A673 (cell line): ENCODE measurements at regions not wholly inside any gene's neighbourhood (a gene's known extent, or its start where the extent isn't known, plus 50 kb on each side); places are given as distances from the start of the nearest gene placed in this dataset.

ENCODE experiments used
- BruUV-seq: library from RNA; stranded (reverse); fragments of 400-500 nt; replicated peaks from 2 replicates; lab custom pipeline; 2021; lab: Mats Ljungman, UMichigan
- CTCF ChIA-PET: fragments of 300-600 bp; sonication (Branson Sonifier 250); formaldehyde crosslinking; loops from one replicate; lab custom pipeline; 2022; ENCODE audit warnings: antibody characterized with exemption; lab: Charles Lee
- POLR2A ChIA-PET: fragments of 300-600 bp; sonication (Branson Sonifier 250); formaldehyde crosslinking; loops from one replicate; lab custom pipeline; 2022; ENCODE audit warnings: antibody characterized with exemption; ENCODE audit not compliant: low non-redundant PET; lab: Charles Lee
- DNase-seq: peaks from one replicate; pipeline ENCODE4 v3.0.0-alpha.2; 2015; ENCODE audit warnings: low spot score
- H3K27ac ChIP-seq: fragments of 200-600 bp; sonication (generic); 2 replicates; pipeline ENCODE4 v1.5.1; 2016; ENCODE audit warnings: mixed run types, low read depth, mild to moderate bottlenecking, mixed read lengths, antibody characterized with exemption, low read length; ENCODE audit not compliant: poor library complexity, severe bottlenecking
- H3K27me3 ChIP-seq: fragments of 200-600 bp; sonication (generic); replicated peaks from 2 replicates; pipeline ENCODE4 v1.6.1; 2017; ENCODE audit warnings: mixed run types, low read depth, mild to moderate bottlenecking, mixed read lengths, antibody characterized with exemption, low read length; ENCODE audit not compliant: insufficient read depth, poor library complexity
- H3K36me3 ChIP-seq: fragments of 200-600 bp; sonication (generic); 2 replicates; pipeline ENCODE4 v1.6.1; 2016; ENCODE audit warnings: mixed run types, mild to moderate bottlenecking, mixed read lengths, antibody characterized with exemption, low read length; ENCODE audit not compliant: insufficient read depth, poor library complexity, severe bottlenecking
- H3K4me1 ChIP-seq: fragments of 200-600 bp; sonication (generic); 2 replicates; pipeline ENCODE4 v1.6.1; 2017; ENCODE audit warnings: mixed run types, mild to moderate bottlenecking, mixed read lengths, antibody characterized with exemption, low read length; ENCODE audit not compliant: insufficient read depth, poor library complexity, severe bottlenecking
- H3K4me3 ChIP-seq: fragments of 200-600 bp; sonication (generic); 2 replicates; pipeline ENCODE4 v1.5.1; 2016; ENCODE audit warnings: low read depth, mixed run types, mild to moderate bottlenecking, mixed read lengths, low read length; ENCODE audit not compliant: poor library complexity, severe bottlenecking
- H3K9me3 ChIP-seq: fragments of 200-600 bp; sonication (generic); 2 replicates; pipeline ENCODE4 v1.6.1; 2016; ENCODE audit warnings: mixed run types, low read depth, mild to moderate bottlenecking, mixed read lengths, antibody characterized with exemption, low read length; ENCODE audit not compliant: poor library complexity, severe bottlenecking
- CTCF ChIP-seq: fragments of 300-800, 200-600 bp; sonication (generic); conservative IDR thresholded peaks from 2 replicates; pipeline ENCODE4 v1.5.1; 2017; ENCODE audit warnings: low read depth, mild to moderate bottlenecking, antibody characterized with exemption, low read length, moderate library complexity, mixed read lengths
- EZH2 ChIP-seq: fragments of 200-600 bp; sonication (generic); IDR thresholded peaks from 2 replicates; pipeline ENCODE4 v1.6.1; 2017; ENCODE audit warnings: borderline replicate concordance, low read depth, mild to moderate bottlenecking, mixed read lengths, antibody characterized with exemption, low read length; ENCODE audit not compliant: poor library complexity, severe bottlenecking
- intact Hi-C: fragments of 100-400 bp; cut with micrococcal nuclease; formaldehyde crosslinking; loops from one replicate; pipeline ENCODE4 v1.10.0; 2022; ENCODE audit not compliant: unreplicated experiment

DNA sequence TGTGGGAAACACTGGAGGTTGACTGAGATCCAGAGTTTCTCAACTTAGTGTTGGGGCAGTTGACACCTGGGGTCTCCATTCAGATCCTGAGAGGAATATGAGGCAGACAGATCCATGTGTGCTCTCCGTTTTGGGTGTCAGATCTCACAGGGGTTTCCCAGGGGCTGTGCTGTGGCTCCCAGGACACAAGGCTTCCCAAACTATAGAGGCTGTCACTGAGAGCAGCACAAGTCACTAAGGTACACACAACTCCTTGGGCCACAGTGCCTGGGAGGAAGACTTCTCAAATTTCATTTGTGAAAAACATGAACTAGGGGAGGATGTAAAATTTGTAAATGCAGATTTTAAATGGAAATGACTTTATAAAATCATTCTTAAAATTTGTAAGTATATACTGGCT is 363.6 kb downstream of the FBXO8 start:
- POLR2A ChIA-PET, result no interaction called here
- H3K36me3 ChIP-seq, result no peaks in the 10 kb centered on the region

DNA sequence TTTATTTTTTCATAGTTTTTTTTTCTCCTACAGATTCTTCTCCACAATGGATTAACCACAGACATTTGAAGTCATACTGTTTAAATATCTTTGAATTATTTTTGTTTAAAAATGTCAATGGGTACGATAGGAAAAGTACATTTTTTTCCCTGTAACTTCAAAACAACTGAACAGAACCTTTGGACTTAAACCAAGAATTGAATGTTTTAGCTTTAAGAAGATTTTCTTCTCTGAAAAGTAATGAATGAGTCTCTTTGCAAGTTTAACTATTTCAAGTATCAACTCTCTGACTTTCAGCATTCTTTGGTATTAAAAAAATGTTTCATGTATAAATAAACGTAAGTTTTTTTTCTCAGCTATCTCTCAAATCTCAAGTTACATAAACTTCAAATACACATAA is 364.3 kb downstream of the FBXO8 start:
- no peak for TF ChIP-seq CTCF
- no peak for TF ChIP-seq EZH2
- DNase-seq, result no peak
- no peak overlapping the region for H3K27ac ChIP-seq
- BruUV-seq, result no TSS peak
- intact Hi-C loops, result no loop called here
- no peaks in the 10 kb centered on the region for H3K4me1 ChIP-seq
- H3K27me3 ChIP-seq, result no peaks in the 10 kb centered on the region
- no peaks in the 10 kb centered on the region for H3K9me3 ChIP-seq
- no peaks in the 10 kb centered on the region for H3K36me3 ChIP-seq
- CTCF ChIA-PET, result no interaction called here
- POLR2A ChIA-PET, result no interaction called here
- no peak overlapping the region for H3K4me3 ChIP-seq

More for the DNA sequence above, 363.6 kb downstream of the FBXO8 start:
- intact Hi-C loops, result no loop called here
- CTCF ChIA-PET, result no interaction called here
- no peak overlapping the region for H3K27ac ChIP-seq
- no peaks in the 10 kb centered on the region for H3K27me3 ChIP-seq
- H3K9me3 ChIP-seq, result no peaks in the 10 kb centered on the region
- DNase-seq, result no peak
- BruUV-seq, result no TSS peak
- H3K4me1 ChIP-seq, result no peaks in the 10 kb centered on the region
- no peak overlapping the region for H3K4me3 ChIP-seq
- TF ChIP-seq EZH2 (no peak), CTCF (no peak)

GRCh38 chr4:173917255-173917960 is 366.1 kb downstream of the FBXO8 start:
- Histone ChIP-seq H3K36me3 (no peaks in the 10 kb centered on the region), H3K4me3 (no peak overlapping the region), H3K9me3 (no peaks in the 10 kb centered on the region), H3K4me1 (no peaks in the 10 kb centered on the region), H3K27me3 (no peaks in the 10 kb centered on the region), H3K27ac (no peak overlapping the region)
- CTCF ChIA-PET, result no interaction called here
- POLR2A ChIA-PET, result no interaction called here
- no peak for DNase-seq
- intact Hi-C loops, result no loop called here
- no TSS peak for BruUV-seq
- TF ChIP-seq EZH2 (no peak), CTCF (no peak)
